Retinal pigment epithelial cell (primary cell): ENCODE measurements at regions not wholly inside any gene's neighbourhood (a gene's known extent, or its start where the extent isn't known, plus 50 kb on each side); places are given as distances from the start of the nearest gene placed in this dataset.

Experiments used
- DNase-seq: peaks from one replicate; pipeline ENCODE4 v3.0.0-alpha.2; 2010; ENCODE audit warnings: low read depth
- H3K4me3 ChIP-seq: 2 replicates; pipeline ENCODE4 v1.5.1; 2011; ENCODE audit warnings: mild to moderate bottlenecking, low read length, control low read depth, moderate library complexity
- CTCF ChIP-seq: conservative IDR thresholded peaks from 2 replicates; pipeline ENCODE4 v1.5.1; 2011; ENCODE audit warnings: low read depth, low read length, control low read depth, inconsistent platforms

- no peak overlapping the region for H3K4me3 ChIP-seq
- DNase-seq = no peak
- TF ChIP-seq CTCF = no peak
Observed at GRCh38 chr11:41921746-41922390, 462.4 kb upstream of the LRRC4C start.

GRCh38 chr11:41926339-41926738 is 466.9 kb upstream of the LRRC4C start:
- no peak for DNase-seq
- TF ChIP-seq CTCF = no peak
- H3K4me3 ChIP-seq = no peak overlapping the region

- H3K4me3 ChIP-seq = no peak overlapping the region
- TF ChIP-seq CTCF = no peak
- DNase-seq = no peak
Observed at GRCh38 chr11:41935241-41935640, 475.8 kb upstream of the LRRC4C start.

- DNase-seq = no peak
- H3K4me3 ChIP-seq = no peak overlapping the region
- no peak for TF ChIP-seq CTCF
Observed at GRCh38 chr11:41935795-41936194, 476.3 kb upstream of the LRRC4C start.

- DNase-seq = no peak
- no peak for TF ChIP-seq CTCF
- H3K4me3 ChIP-seq = no peak overlapping the region
Observed at GRCh38 chr11:41943656-41944055, 484.2 kb upstream of the LRRC4C start.

- no peak for TF ChIP-seq CTCF
- H3K4me3 ChIP-seq = no peak overlapping the region
- DNase-seq = no peak
Observed at GRCh38 chr11:41947392-41947791, 487.9 kb upstream of the LRRC4C start.

GRCh38 chr11:41950470-41951143 is 491.2 kb upstream of the LRRC4C start:
- TF ChIP-seq CTCF = no peak
- H3K4me3 ChIP-seq = no peak overlapping the region
- no peak for DNase-seq
